8988T (cell line): ENCODE measurements at regions not wholly inside any gene's neighbourhood (a gene's known extent, or its start where the extent isn't known, plus 50 kb on each side); places are given as distances from the start of the nearest gene placed in this dataset.
"Not testable (repeated sequence)": the region's sequence is repeated elsewhere in the genome, so short reads cannot be mapped to it uniquely, and the experiment has no call there.

ENCODE experiments used
- DNase-seq: peaks from one replicate; pipeline ENCODE4 v3.0.0; 2011

DNA sequence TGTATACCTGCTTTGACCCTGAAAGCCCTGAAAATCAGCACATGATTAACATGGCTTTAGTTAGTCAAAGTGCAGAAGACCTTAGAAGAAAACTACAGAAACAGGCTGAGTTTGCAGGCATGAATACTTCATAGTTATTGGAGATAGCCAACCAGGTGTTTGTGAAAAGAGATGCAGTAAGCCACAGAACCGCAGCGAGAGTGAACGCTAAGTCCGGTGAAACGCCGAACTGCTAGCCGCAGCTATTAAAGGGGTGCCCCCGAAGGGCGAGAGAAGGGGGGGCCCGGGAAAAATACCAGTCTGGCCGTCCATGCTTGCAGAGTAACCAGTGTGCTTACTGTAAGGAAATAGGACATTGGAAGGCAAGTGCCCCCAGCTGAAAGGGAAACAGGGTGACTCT is 784.0 kb upstream of the TMEM132C start:
- no peak for DNase-seq

DNA sequence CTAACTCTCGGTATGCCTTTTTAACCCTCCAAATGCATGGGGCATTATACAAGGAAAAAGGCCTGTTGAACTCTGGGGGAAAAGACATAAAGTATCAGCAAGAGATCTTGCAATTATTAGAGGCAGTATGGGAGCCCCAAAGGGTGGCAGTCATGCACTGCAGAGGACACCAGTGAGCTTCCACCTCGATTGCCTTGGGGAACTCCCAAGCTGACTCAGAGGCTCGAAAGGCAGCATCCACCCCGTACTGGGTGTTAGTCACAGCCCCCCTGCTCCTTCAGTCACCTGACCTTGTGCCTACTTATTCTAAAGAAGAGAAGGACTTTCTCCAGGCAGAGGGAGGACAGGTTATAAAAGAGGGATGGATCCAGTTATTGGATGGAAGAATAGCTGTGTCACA is 781.4 kb upstream of the TMEM132C start:
- no peak for DNase-seq

DNA sequence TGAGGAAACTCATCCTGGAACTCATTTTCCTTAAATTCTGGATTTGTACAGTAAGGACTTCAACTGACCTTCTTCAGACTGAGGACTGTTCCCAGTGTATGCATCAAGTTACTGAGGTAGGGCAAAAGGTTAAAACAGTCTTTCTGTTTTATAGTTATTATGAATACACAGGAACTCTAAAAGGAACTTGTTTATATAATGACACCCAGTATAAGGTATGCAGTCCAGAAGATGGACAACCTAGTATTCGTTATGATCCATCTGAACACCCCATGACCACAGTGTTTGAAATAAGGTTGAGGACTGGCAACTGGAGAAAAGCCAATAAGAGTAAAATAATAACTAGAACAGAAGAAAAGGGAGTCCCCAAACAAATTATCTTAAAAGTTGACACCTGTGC is 779.9 kb upstream of the TMEM132C start:
- no peak for DNase-seq

DNA sequence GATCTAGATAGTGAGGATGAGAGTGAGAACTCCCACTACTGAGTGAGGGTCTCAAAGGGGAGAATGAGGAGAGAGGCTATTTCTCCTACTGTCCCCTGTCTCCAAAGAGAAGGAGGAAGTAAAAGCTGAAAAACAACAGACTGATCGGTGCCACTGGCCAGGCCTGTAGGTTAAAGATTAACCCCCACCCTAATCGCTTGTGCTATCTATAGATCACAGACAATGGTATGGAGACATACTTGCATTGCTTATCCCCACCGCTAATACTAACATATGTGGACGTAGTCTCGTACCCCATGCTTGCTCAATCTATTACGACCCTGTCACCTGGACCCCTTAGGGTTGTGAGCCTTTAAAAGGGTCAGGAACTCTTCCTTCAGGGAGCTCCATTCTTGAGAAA is 777.9 kb upstream of the TMEM132C start:
- no peak for DNase-seq

DNA sequence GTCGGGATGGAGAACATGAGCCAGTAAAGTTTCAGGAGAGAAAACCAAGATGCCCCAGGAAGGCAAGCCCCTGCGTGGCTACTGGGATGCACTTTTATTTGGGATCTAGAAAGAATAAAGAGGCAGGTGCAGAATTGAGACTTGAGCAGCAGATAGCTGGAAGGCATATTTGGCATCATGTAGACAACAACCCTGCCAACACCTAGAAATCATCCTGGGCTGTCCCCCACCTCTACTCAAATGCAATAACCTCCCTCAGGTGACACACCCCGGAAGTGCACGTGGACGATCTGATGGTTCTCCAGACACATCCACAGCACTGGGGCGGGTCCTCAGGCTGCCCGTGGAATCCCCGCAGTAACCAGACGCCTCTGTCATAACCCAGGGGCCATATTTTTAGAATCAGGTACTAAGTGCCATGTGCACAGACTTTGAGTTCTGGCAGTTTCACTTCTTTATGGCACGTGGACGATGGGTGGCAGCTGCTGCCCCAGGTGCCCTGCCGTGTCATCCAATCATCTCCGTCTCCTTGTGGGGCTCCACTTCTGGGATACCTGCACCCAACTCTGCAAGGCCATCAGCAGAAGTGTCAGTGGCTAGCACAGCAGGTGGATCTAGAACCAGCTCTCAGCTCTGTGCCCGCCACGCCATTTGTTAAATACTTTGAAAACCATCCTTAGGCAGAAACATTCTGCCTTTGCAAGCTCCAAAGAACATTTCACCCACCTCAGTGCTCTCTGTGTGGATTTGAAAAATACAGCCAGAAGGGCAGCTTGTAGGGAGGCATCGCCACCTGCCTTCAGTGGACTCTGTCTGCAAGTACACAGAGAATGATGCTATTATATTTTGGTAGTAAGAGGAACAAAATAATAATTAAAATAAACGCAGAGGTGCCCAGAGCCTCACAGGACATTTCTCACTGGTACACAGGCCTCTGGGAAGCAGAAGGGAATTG is 771.7 kb upstream of the TMEM132C start:
- no peak for DNase-seq

DNA sequence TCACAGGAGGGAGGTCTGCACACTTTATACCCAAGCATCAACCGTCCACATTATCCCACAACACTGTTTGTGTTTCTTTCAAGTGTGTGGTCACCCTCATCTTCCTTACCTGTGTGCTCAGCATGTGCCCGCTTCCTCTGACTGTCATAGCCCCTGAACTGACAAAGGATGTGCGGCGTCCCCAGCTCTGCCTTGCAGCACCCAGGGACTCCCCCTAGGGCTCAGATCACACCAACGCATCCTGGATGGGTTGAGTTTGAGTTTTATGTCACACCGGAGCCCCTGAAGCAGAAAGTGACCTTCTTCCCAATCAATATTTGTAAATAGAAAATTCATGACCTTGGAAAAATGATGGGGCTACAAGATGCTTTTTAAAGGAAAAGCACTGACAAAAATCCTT is 770.7 kb upstream of the TMEM132C start:
- no peak for DNase-seq

DNA sequence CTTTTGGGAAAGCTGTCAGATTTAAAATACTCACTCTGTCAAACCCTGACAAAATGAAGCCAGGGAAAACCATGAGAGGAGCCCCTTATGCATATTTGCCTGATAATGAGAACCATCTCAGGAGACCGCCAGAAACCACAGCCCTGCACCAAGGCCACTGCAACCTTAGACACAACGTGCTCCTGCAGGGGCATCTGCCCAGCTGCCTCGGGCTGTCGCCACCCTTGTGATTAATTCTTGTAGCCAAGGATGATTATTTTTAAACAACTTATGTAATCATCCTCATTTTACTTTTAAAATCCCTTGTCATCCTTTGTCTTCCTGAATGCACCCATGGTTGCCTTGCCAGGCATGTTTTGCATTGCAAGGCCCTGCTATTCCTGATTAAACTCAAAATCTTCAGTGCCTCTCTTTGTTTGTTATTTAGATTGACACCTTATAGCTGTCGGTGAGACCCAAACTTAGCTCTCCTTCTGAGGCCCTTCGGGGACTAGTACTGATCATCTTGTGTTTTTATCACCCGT is 766.4 kb upstream of the TMEM132C start:
- DNase-seq: no peak

DNA sequence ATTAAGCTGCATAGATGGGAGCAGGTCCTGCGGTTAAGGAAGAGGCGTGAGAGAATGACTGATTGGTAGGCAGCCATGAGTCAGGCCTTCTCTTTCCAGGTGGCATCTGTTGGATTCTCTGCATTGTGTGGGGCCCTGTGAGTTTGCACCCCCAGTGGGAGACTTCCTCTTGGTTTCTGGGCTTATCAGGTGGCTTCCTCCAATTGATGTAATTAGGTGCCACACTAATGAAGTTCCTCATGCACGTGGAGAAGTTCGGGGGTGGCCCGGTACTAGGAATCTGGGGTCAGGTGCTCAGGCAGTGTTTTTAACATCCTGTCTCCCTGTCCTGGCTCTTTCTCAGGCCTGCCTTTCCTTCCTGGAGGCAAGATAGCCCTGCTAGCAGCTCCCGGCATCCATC is 765.1 kb upstream of the TMEM132C start:
- no peak for DNase-seq

DNA sequence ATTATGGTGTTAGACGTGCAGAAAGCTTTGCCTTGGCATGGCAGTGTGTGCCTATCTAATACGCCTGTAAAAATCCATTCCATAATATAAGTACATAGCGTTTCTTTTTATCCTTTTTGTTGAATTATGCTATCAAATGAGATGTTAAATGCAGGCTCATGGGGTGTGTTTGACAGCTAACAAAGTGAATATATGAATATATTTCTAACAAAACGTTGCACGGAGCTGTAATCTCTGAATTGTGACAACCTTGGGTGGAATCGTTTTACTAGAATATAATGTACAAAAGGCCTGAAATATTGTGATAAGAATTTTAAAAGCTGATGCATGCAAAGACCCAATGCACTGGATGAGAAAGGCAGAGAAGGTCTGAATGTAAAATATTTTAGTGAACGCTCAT is 763.7 kb upstream of the TMEM132C start:
- no peak for DNase-seq

DNA sequence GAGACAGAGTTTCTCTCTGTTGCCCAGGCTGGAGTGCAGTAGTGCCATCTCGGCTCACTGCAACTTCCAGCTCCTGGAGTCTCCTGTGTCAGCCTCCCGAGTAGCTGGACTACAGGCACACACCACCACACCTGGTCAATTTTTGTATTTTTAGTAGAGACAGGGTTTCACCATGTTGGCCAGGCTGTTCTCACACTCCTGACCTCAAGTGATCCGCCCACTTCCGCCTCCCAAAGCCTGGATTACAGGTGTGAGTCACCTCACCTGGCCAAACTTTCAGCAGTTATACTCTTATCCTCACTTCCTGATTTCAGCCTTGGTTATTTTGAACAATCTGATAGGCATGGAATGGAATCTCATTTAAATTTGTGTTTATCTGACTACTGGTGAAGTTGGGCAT is 763.0 kb upstream of the TMEM132C start:
- not testable (repeated sequence) for DNase-seq

DNA sequence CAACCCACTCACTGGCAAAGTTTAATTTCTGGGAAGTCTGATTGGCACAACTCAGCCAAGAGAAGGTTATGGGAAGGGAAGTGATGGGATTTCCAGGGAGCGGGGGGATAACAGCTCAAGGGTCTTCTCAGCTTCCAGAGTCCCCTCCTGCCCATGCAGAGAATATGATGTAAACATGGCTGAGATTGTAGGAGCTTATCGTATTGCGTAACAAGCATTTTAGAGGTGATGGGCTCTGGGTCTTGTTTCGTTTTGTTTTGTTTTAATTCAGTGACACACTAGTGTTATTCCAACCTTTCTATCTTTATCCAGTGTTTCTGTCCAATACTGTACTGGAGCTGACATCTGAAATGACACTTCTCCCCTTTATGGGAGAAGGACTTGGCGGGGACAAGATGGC is 762.1 kb upstream of the TMEM132C start:
- DNase-seq: no peak

DNA sequence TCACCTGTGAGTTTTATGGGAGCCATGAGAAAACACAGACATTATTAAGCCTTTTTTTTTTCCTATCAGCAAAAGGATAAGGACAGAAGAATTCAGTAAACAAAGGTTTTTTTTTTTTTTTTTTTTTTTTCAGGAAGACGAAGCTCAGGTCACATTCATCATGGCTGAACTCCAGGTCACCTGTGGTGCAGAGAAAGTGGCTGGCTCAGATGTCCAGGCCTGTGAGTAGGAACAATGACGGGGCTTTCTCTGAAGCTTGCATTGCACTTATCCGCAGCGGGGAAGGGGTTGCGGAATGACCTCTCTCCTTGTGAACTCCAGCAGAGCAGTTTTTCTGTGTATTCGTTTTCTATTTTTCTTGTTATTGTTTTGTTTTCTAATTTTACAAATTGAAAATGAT is 759.6 kb upstream of the TMEM132C start:
- DNase-seq: no peak

DNA sequence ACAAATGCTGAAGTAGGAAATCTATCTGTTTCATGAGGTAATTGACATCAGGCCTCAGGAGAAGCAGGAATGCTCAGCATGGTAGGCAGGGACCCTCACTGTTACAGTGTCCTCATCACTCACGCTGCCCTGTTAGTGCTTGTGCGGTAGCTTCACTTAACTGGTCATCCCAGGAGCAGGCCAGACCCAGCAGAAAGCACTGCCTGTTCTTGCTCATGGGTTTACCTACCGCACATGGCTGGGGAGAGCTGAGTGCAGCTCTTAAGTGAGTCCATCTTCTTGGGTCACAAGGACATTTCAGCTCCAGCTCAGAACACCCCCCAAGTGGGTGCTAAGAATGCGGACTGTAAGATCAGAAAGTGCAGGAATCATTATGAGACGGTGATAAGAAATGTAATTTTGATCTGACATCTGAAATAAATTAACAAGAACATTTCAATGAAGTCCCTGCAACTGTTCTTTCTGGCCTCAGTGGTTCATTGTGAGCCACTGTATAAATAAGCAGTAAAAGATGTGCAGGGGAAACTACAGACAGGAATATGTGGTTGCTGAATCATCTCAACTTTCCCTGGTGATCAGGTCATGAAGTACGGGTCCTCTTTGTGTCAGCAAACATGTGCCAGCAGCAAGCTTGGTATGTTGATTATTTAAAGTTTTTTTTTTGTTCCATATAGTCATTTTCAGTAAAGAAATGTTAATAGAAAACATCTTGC is 757.7 kb upstream of the TMEM132C start:
- DNase-seq: no peak

DNA sequence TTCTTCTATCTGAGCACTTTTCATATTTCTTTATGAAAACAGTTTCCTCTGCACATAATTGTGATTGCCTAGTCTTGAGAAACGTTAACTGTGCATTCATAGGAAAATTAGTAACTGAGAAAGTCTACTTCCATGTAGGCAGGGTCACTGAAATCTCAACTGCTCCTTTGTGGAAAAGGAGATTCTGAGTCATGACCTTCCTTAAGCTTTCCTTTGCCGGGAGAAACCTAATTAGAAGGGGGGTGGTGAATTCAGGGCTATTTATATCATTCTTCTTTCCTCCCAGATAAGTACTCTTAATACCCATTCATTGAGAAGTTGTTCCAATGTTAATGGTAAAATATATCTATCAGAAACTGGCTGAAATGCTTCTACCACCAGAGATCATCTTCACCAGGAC is 751.0 kb upstream of the TMEM132C start:
- no peak for DNase-seq

DNA sequence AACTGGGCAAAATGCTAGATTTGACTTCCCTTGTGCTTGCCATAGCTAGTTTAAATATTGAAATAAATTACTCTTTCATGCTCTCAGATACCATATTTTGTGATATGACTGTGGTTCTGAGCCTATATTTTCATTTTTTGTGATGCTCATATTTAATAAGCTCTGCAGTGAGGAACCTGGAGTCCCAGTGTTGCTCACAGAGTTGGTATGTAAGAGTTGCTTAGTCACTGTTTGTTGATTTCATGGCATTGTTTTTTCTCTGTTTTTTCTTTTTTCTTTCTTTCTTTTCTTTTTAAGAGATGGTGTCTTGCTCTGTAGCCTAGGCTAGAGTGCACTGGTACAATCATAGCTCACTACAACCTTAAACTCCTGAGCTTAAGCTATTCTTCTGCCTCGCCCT is 750.5 kb upstream of the TMEM132C start:
- no peak for DNase-seq

DNA sequence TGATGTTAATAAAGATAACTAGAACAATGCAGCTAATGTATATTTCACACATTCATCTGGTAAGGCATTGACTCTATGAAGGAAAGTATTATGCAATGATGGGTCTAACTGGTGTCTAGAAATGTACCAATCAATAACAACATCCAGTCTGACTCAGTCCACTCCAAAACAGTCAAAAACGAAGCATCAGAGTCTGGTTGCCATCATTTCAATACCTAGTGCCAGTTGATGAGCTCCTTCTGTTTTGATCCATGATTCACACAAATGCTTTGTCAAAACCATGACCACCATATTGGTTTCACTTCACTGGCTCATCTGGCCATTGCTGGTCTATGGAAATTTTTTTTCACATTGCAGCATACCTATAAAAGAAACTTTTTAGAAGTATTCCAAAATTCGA is 747.2 kb upstream of the TMEM132C start:
- no peak for DNase-seq

DNA sequence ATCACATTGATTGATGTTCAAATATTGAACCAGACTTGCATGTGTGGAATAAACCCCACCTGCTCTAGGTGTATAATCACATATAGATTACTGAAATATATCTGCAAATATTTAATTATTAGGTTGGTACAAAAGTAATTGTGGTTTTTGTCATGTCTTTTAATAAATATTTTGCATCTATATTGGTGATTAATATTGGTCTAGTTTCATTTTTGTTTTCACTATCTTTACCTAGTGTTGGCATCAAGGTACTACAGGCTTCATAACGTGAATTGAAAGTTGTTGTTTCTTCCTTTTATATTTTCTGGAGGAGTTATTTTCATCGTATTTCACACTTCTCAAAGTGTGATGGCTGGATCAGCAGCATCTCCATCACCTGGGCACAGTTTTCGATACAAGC is 740.0 kb upstream of the TMEM132C start:
- DNase-seq: no peak

DNA sequence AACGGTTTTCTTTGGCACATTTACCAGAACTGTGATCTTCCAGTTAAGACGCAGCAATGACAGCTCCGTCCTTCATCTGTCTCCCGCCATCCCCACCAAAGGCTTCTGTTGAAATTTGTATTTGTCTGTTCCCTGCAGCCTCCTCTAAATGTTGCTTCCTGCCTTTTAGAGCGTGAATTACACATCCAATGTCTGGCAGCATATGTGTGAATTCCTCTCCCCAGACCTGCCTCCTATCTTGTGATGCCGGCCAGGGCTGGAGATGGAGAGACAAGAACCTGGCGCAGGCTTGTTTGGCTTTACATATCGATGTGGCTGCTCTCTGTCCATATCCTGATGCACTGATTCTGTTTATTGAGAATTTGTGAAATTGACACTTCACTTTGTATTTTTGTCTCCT is 738.4 kb upstream of the TMEM132C start:
- DNase-seq: no peak

DNA sequence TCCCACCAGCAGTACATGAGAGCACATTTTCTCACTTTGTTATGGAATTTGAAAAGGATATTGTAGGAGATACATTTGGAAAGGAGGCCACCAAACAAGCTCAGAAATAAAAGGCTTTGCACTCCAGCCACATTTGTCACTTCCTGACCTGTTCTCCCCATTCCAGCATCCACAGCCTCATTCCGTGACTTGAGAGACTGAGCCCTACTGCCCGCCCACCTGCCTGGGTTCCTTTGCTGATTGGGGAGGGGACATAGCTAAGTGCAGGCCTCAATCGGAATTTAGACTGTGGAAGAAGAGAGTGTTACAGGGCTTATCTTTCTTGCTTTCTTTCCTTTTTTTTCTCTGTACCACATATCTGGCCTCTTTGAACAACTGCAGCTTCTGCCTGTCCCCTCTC is 735.4 kb upstream of the TMEM132C start:
- no peak for DNase-seq

DNA sequence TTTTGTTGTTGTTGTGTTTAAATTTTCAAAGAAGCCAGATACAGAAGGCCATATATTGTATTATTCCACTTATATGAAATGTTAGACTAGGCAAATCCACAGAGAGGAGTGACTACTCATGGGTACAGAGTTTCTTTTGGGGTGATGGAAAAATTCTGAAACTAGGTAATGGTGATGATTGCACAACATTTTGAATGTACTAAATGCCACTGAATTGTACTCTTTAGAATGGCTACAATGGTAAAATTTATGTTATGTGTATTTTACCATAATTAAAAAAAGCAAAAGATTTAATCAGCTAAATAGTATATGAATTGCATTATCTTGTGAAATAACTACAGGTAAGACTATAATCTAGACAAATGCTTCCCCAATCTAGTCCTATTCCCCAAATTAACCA is 733.6 kb upstream of the TMEM132C start:
- no peak for DNase-seq

DNA sequence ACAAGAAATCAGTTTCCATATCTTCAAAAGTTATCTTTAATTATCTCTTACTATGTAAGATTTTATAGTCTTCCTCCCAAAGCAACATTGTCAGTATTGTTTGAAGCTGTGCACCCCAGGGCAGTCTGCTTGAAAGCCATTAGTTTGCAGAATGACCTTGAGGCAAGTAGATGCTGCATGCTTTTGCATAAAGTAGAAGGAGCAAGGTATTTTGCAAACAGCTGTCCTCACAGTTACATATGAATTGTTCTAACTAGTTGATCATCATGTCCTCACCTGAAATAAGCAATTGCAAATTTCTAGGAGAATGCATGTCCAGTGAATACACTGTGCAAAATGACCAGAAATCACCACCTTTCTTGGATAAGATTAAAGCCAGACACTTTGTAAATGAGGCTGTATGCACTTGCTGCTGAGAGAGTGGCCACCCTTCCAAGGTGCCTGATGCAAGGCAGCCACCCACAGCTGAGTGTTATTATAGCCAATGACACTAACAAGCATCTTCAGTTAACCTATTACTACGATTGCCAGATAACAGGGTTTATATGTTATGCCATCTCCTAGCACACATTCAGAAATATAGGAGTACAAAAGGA is 730.0 kb upstream of the TMEM132C start:
- DNase-seq: no peak

DNA sequence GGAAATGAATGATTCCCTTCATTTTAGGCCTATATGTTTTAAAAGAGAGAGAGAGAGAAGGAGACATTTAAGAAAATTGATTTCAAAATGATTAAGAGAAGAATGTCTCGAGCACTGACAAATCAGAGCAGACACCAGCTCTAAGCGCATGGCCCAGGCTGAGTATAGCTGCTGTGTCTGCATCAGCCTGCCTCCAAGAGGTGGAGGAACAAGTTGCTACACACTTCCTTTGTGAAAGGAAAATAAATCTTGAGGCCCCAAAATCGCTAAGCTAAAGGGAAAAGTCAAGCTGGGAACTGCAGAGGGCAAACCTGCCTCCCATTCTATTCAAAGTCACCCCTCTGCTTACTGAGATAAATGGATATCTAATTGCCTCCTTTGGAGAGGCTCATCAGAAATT is 728.7 kb upstream of the TMEM132C start:
- no peak for DNase-seq

DNA sequence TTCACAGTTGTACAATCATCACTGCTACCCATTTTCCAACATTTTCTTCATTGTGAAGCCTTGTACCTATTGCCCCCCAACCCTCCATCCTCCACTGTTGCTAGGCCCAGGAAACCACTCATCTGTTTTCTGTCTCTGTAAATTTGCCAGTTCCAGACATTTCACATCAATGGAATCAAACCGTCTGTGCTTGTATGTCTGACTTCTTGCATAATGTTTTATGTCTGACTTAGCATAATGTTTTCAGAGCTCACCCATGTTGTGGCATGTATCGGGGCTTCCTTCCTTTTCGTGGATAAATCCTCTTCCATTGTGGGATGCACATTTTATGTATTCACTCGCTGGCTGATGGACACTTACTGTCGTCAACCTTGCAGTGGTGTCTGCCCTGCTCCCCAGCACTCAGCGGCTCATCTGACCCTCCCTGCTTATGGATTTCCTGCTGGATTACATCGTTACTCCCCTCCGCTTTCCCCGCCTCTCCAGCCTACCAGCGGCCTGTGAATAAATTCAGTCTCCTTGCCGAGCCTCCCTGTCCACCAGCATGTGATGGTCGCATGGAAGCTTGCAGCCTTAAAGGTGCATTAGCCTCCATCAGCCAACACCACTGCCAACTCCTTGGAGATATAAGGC is 727.6 kb upstream of the TMEM132C start:
- no peak for DNase-seq
